ENCODE measurements at regions not wholly inside any gene's neighbourhood (a gene's known extent, or its start where the extent isn't known, plus 50 kb on each side); places are given as distances from the start of the nearest gene placed in this dataset.
"Not testable (repeated sequence)": the region's sequence is repeated elsewhere in the genome, so short reads cannot be mapped to it uniquely, and the experiment has no call there.

- no peak overlapping the region for H3K27ac ChIP-seq (ENCODE audit: low read length)
These were observed 118.9 kb upstream of the SMLR1 start for GRCh38 chr6:130708338-130708737.

GRCh38 chr6:130711641-130712040 lies 115.6 kb upstream of the SMLR1 start:
- not testable (repeated sequence) for H3K36me3 ChIP-seq (replicated peaks; ENCODE audit: low read depth, low read length); H3K9me3 ChIP-seq (ENCODE audit: insufficient read depth, low read length); H3K27me3 ChIP-seq (ENCODE audit: low read depth, low read length); H3K27ac ChIP-seq (ENCODE audit: low read length); H3K4me2 ChIP-seq (ENCODE audit: low read length); H4K20me1 ChIP-seq (ENCODE audit: insufficient read depth, low read length); H3K9ac ChIP-seq (ENCODE audit: low read length); H2AFZ ChIP-seq (ENCODE audit: low read depth, low read length); H3K79me2 ChIP-seq (ENCODE audit: low read length); H3K4me3 ChIP-seq (ENCODE audit: low read length); H3K4me1 ChIP-seq (ENCODE audit: low read length)

More at GRCh38 chr6:130708338-130708737, 118.9 kb upstream of the SMLR1 start:
- H3K4me1 ChIP-seq (ENCODE audit: low read length): no peaks in the 10 kb centered on the region
- no peaks in the 10 kb centered on the region for H3K36me3 ChIP-seq (replicated peaks; ENCODE audit: low read depth, low read length)
- no peaks in the 10 kb centered on the region for H3K9me3 ChIP-seq (ENCODE audit: insufficient read depth, low read length)
- H3K27me3 ChIP-seq (ENCODE audit: low read depth, low read length): no peaks in the 10 kb centered on the region
- H4K20me1 ChIP-seq (ENCODE audit: insufficient read depth, low read length): no peaks in the 10 kb centered on the region
- H3K9ac ChIP-seq (ENCODE audit: low read length): no peak overlapping the region
- H3K4me3 ChIP-seq (ENCODE audit: low read length): no peak overlapping the region
- H3K4me2 ChIP-seq (ENCODE audit: low read length): no peak overlapping the region
- H2AFZ ChIP-seq (ENCODE audit: low read depth, low read length): no peak overlapping the region
- TF ChIP-seq CTCF (IDR thresholded peaks at IDR 0.05; ENCODE audit: low read depth, low read length): no peak
- TF ChIP-seq EZH2phosphoT487 (IDR thresholded peaks at IDR 0.05; ENCODE audit: low read depth): no peak
- H3K79me2 ChIP-seq (ENCODE audit: low read length): no peaks in the 10 kb centered on the region

GRCh38 chr6:130713144-130713543 lies 114.1 kb upstream of the SMLR1 start:
- Histone ChIP-seq H3K27ac (ENCODE audit: low read length) (no peak overlapping the region), H3K27me3 (ENCODE audit: low read depth, low read length) (no peaks in the 10 kb centered on the region), H3K4me1 (ENCODE audit: low read length) (no peaks in the 10 kb centered on the region), H3K4me3 (ENCODE audit: low read length) (no peak overlapping the region), H3K9me3 (ENCODE audit: insufficient read depth, low read length) (no peaks in the 10 kb centered on the region), H3K36me3 (replicated peaks; ENCODE audit: low read depth, low read length) (no peaks in the 10 kb centered on the region), H3K79me2 (ENCODE audit: low read length) (no peaks in the 10 kb centered on the region), H2AFZ (ENCODE audit: low read depth, low read length) (no peak overlapping the region), H3K4me2 (ENCODE audit: low read length) (no peak overlapping the region), H3K9ac (ENCODE audit: low read length) (no peak overlapping the region), H4K20me1 (ENCODE audit: insufficient read depth, low read length) (no peaks in the 10 kb centered on the region)
- TF ChIP-seq EZH2phosphoT487 (IDR thresholded peaks at IDR 0.05; ENCODE audit: low read depth) (no peak), CTCF (IDR thresholded peaks at IDR 0.05; ENCODE audit: low read depth, low read length) (no peak)

GRCh38 chr6:130715058-130715457 lies 112.1 kb upstream of the SMLR1 start:
- no peak overlapping the region for H3K4me3 ChIP-seq (ENCODE audit: low read length)
- no peak overlapping the region for H3K27ac ChIP-seq (ENCODE audit: low read length)
- H2AFZ ChIP-seq (ENCODE audit: low read depth, low read length): no peak overlapping the region
- H3K4me2 ChIP-seq (ENCODE audit: low read length): no peak overlapping the region
- no peaks in the 10 kb centered on the region for H3K4me1 ChIP-seq (ENCODE audit: low read length)
- no peaks in the 10 kb centered on the region for H3K36me3 ChIP-seq (replicated peaks; ENCODE audit: low read depth, low read length)
- H3K9me3 ChIP-seq (ENCODE audit: insufficient read depth, low read length): no peaks in the 10 kb centered on the region
- no peaks in the 10 kb centered on the region for H3K27me3 ChIP-seq (ENCODE audit: low read depth, low read length)
- H3K9ac ChIP-seq (ENCODE audit: low read length): no peak overlapping the region
- H4K20me1 ChIP-seq (ENCODE audit: insufficient read depth, low read length): no peaks in the 10 kb centered on the region
- TF ChIP-seq CTCF (IDR thresholded peaks at IDR 0.05; ENCODE audit: low read depth, low read length) (no peak), EZH2phosphoT487 (IDR thresholded peaks at IDR 0.05; ENCODE audit: low read depth) (no peak)
- no peaks in the 10 kb centered on the region for H3K79me2 ChIP-seq (ENCODE audit: low read length)

- TF ChIP-seq CTCF (IDR thresholded peaks at IDR 0.05; ENCODE audit: low read depth, low read length) (no peak), EZH2phosphoT487 (IDR thresholded peaks at IDR 0.05; ENCODE audit: low read depth) (no peak)
These were observed 110.7 kb upstream of the SMLR1 start for GRCh38 chr6:130716466-130716865.

More at GRCh38 chr6:130716466-130716865, 110.7 kb upstream of the SMLR1 start:
- H4K20me1 ChIP-seq (ENCODE audit: insufficient read depth, low read length): no peaks in the 10 kb centered on the region
- no peaks in the 10 kb centered on the region for H3K4me1 ChIP-seq (ENCODE audit: low read length)
- H3K79me2 ChIP-seq (ENCODE audit: low read length): no peaks in the 10 kb centered on the region
- H3K9me3 ChIP-seq (ENCODE audit: insufficient read depth, low read length): no peaks in the 10 kb centered on the region
- H3K27ac ChIP-seq (ENCODE audit: low read length): no peak overlapping the region
- H3K9ac ChIP-seq (ENCODE audit: low read length): no peak overlapping the region
- H3K4me3 ChIP-seq (ENCODE audit: low read length): no peak overlapping the region
- no peaks in the 10 kb centered on the region for H3K36me3 ChIP-seq (replicated peaks; ENCODE audit: low read depth, low read length)
- H3K4me2 ChIP-seq (ENCODE audit: low read length): no peak overlapping the region
- H3K27me3 ChIP-seq (ENCODE audit: low read depth, low read length): no peaks in the 10 kb centered on the region
- no peak overlapping the region for H2AFZ ChIP-seq (ENCODE audit: low read depth, low read length)

All from OCI-LY3 (cell line).